A673 (cell line): ENCODE measurements at regions not wholly inside any gene's neighbourhood (a gene's known extent, or its start where the extent isn't known, plus 50 kb on each side); places are given as distances from the start of the nearest gene placed in this dataset.

ENCODE experiments used
- EZH2 ChIP-seq: fragments of 200-600 bp; sonication (generic); IDR thresholded peaks from 2 replicates; pipeline ENCODE4 v1.6.1; 2017; ENCODE audit warnings: borderline replicate concordance, low read depth, mild to moderate bottlenecking, mixed read lengths, antibody characterized with exemption, low read length; ENCODE audit not compliant: poor library complexity, severe bottlenecking
- TF ChIP-seq, protein P1 (sequence below): fragments of 300-800, 200-600 bp; sonication (generic); conservative IDR thresholded peaks from 2 replicates; pipeline ENCODE4 v1.5.1; 2017; ENCODE audit warnings: low read depth, mild to moderate bottlenecking, antibody characterized with exemption, low read length, moderate library complexity, mixed read lengths

DNA sequence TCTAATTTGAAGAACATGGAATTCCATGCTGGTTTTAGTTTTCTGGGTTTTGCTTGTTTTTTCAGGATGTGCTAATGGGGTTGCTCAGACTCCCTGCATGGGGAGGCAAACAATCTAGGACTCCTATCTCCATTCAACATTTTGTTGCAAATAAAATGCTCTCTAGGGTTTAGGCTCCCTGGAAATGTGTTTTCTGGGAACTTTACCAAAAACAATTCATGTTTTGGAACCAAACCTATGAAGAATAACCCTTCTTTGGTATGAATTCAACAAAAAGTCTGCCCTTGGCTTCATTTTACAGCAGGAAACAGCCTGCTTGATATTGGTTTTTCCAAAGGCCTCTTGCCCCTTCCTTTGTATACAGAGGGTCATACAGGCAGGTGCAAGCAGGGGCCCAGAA is 217.7 kb downstream of the FOXA2 start:
- TF ChIP-seq, protein P1, sequence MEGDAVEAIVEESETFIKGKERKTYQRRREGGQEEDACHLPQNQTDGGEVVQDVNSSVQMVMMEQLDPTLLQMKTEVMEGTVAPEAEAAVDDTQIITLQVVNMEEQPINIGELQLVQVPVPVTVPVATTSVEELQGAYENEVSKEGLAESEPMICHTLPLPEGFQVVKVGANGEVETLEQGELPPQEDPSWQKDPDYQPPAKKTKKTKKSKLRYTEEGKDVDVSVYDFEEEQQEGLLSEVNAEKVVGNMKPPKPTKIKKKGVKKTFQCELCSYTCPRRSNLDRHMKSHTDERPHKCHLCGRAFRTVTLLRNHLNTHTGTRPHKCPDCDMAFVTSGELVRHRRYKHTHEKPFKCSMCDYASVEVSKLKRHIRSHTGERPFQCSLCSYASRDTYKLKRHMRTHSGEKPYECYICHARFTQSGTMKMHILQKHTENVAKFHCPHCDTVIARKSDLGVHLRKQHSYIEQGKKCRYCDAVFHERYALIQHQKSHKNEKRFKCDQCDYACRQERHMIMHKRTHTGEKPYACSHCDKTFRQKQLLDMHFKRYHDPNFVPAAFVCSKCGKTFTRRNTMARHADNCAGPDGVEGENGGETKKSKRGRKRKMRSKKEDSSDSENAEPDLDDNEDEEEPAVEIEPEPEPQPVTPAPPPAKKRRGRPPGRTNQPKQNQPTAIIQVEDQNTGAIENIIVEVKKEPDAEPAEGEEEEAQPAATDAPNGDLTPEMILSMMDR, result no peak
- TF ChIP-seq EZH2, result no peak
